PC-3 (cell line): ENCODE measurements at regions not wholly inside any gene's neighbourhood (a gene's known extent, or its start where the extent isn't known, plus 50 kb on each side); places are given as distances from the start of the nearest gene placed in this dataset.

Experiments used
- EZH2 ChIP-seq: fragments of 300-600 bp; sonication (generic); IDR thresholded peaks from one replicate; pipeline ENCODE4 v1.6.1; 2017; ENCODE audit warnings: antibody characterized with exemption, mild to moderate bottlenecking, low read length; ENCODE audit not compliant: unreplicated experiment
- TF ChIP-seq, protein P1 (sequence below): fragments of 300-600 bp; sonication (generic); conservative IDR thresholded peaks from 2 replicates; pipeline ENCODE4 v1.5.1; 2017; ENCODE audit warnings: antibody characterized with exemption, low read depth, mild to moderate bottlenecking, low read length

DNA sequence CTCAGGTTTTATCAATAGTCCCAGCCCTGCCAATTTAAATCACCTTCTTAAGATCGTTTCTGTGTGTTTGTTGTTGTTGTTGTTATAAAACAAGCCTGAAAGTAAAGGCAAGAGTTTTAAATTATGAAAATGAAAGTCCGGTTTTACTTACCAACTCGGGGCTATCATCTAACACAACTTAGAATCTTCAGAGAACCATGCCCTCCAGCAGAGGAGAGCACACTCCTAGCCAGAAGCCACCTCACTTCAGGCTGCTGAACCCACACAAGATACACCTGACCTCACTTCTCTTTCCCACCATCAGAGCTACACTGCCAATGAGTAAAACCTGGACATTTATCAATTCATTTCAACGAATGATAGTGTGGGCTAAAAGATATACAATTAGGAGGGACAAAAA is 335.2 kb downstream of the IRS1 start:
- TF ChIP-seq, protein P1, sequence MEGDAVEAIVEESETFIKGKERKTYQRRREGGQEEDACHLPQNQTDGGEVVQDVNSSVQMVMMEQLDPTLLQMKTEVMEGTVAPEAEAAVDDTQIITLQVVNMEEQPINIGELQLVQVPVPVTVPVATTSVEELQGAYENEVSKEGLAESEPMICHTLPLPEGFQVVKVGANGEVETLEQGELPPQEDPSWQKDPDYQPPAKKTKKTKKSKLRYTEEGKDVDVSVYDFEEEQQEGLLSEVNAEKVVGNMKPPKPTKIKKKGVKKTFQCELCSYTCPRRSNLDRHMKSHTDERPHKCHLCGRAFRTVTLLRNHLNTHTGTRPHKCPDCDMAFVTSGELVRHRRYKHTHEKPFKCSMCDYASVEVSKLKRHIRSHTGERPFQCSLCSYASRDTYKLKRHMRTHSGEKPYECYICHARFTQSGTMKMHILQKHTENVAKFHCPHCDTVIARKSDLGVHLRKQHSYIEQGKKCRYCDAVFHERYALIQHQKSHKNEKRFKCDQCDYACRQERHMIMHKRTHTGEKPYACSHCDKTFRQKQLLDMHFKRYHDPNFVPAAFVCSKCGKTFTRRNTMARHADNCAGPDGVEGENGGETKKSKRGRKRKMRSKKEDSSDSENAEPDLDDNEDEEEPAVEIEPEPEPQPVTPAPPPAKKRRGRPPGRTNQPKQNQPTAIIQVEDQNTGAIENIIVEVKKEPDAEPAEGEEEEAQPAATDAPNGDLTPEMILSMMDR: no peak
- TF ChIP-seq EZH2: no peak
